Endodermal cell (in vitro differentiated cells): ENCODE measurements at regions not wholly inside any gene's neighbourhood (a gene's known extent, or its start where the extent isn't known, plus 50 kb on each side); places are given as distances from the start of the nearest gene placed in this dataset.

Source experiments
- DNase-seq: peaks from one replicate; pipeline ENCODE4 v3.0.0-alpha.2; 2017
- H3K27ac ChIP-seq: 2 replicates; pipeline ENCODE4 v1.5.1; 2013; ENCODE audit warnings: mild to moderate bottlenecking, low read depth, low read length, moderate library complexity
- H3K27me3 ChIP-seq: 2 replicates; pipeline ENCODE4 v1.6.1; 2013; ENCODE audit warnings: mild to moderate bottlenecking, low read length, moderate library complexity; ENCODE audit not compliant: insufficient read depth, control insufficient read depth, poor library complexity, severe bottlenecking
- H3K36me3 ChIP-seq: 2 replicates; pipeline ENCODE4 v1.7.0; 2013; ENCODE audit warnings: mild to moderate bottlenecking, low read length, moderate library complexity; ENCODE audit not compliant: control insufficient read depth, insufficient read depth
- H3K4me1 ChIP-seq: one replicate; pipeline ENCODE4 v1.7.0; 2013; ENCODE audit warnings: low read length; ENCODE audit not compliant: control insufficient read depth, insufficient read depth
- H3K4me3 ChIP-seq: 2 replicates; pipeline ENCODE4 v1.5.1; 2013; ENCODE audit warnings: mild to moderate bottlenecking, low read length, moderate library complexity
- H3K9ac ChIP-seq: 2 replicates; pipeline ENCODE4 v1.6.1; 2013; ENCODE audit warnings: mild to moderate bottlenecking, low read length, moderate library complexity; ENCODE audit not compliant: poor library complexity, severe bottlenecking; ENCODE audit errors: extremely low read depth
- H3K9me3 ChIP-seq: 2 replicates; pipeline ENCODE4 v1.6.1; 2013; ENCODE audit warnings: mild to moderate bottlenecking, low read length, moderate library complexity; ENCODE audit not compliant: control insufficient read depth
- H3K27ac Mint-ChIP-seq: 2 replicates; pipeline ENCODE4 v1.8.0; 2020; ENCODE audit warnings: mixed read lengths
- H3K27me3 Mint-ChIP-seq: 2 replicates; pipeline ENCODE4 v1.8.0; 2021; ENCODE audit warnings: mild to moderate bottlenecking, mixed read lengths; ENCODE audit not compliant: insufficient read depth
- H3K36me3 Mint-ChIP-seq: 2 replicates; pipeline ENCODE4 v1.8.0; 2020; ENCODE audit warnings: low read depth, mixed read lengths
- H3K4me1 Mint-ChIP-seq: 2 replicates; pipeline ENCODE4 v1.8.0; 2020; ENCODE audit warnings: mixed read lengths
- H3K4me3 Mint-ChIP-seq: 2 replicates; pipeline ENCODE4 v1.8.0; 2020; ENCODE audit warnings: mild to moderate bottlenecking, moderate library complexity, mixed read lengths
- H3K9me3 Mint-ChIP-seq: 2 replicates; pipeline ENCODE4 v1.8.0; 2020; ENCODE audit warnings: mild to moderate bottlenecking, mixed read lengths
- WGBS, 2 experiments: methylation state at CpG; one replicate each; pipeline versions ENCODE4 v1.1.5 to v1.1.7; 2013; ENCODE audit warnings: missing lambda C conversion rate in 2 of 2, mixed read lengths in 1 of 2; ENCODE audit not compliant: insufficient coverage in 1 of 2, insufficient read length in 1 of 2; 5-methylcytosine and 5-hydroxymethylcytosine counted together
- TF ChIP-seq, protein P1 (sequence below): fragments of 200-600 bp; sonication (generic); conservative IDR thresholded peaks from 2 replicates; pipeline ENCODE4 v1.5.0; 2021; ENCODE audit warnings: antibody characterized with exemption, mild to moderate bottlenecking

DNA sequence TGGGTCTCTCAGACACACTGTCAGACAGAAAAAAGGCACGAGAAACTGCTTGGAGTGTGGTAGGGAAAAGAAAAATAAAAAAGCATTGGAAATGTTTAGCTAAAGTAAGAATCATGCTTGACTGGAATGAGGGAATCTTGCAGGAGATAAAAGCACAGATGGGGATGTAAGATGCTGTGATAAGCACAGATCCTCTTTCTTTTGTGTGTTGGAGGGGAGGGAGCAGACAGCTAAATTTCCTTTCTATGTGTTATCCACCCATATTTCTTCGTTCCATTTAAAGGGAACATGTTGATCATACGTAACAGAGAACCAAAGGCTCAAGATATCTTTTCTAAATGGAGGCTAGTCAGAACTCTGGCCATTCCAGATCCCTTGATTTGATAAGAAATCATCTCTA lies 614.0 kb upstream of the LCORL start:
- Histone ChIP-seq H3K4me3 (no peak overlapping the region), H3K4me1 (no peaks in the 10 kb centered on the region), H3K27ac (no peak overlapping the region), H3K36me3 (no peaks in the 10 kb centered on the region), H3K9ac (no peak overlapping the region), H3K9me3 (peaks cover 7% of the 10 kb centered on the region), H3K27me3 (no peaks in the 10 kb centered on the region)
- TF ChIP-seq, protein P1, sequence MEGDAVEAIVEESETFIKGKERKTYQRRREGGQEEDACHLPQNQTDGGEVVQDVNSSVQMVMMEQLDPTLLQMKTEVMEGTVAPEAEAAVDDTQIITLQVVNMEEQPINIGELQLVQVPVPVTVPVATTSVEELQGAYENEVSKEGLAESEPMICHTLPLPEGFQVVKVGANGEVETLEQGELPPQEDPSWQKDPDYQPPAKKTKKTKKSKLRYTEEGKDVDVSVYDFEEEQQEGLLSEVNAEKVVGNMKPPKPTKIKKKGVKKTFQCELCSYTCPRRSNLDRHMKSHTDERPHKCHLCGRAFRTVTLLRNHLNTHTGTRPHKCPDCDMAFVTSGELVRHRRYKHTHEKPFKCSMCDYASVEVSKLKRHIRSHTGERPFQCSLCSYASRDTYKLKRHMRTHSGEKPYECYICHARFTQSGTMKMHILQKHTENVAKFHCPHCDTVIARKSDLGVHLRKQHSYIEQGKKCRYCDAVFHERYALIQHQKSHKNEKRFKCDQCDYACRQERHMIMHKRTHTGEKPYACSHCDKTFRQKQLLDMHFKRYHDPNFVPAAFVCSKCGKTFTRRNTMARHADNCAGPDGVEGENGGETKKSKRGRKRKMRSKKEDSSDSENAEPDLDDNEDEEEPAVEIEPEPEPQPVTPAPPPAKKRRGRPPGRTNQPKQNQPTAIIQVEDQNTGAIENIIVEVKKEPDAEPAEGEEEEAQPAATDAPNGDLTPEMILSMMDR, result no peak
- peaks cover 13% of the 10 kb centered on the region for H3K9me3 Mint-ChIP-seq
- no peaks in the 10 kb centered on the region for H3K36me3 Mint-ChIP-seq
- peaks cover 6% of the 10 kb centered on the region for H3K4me1 Mint-ChIP-seq
- WGBS, 2 experiments, result 94 to 95% methylated on average over 3 of the region's 3 CpGs
- H3K27me3 Mint-ChIP-seq, result no peaks in the 10 kb centered on the region
- DNase-seq, result no peak
- no peak overlapping the region for H3K4me3 Mint-ChIP-seq
- peak overlapping the region; percentile 60 for H3K27ac Mint-ChIP-seq

- no peak overlapping the region for H3K27ac ChIP-seq
- Mint-ChIP-seq H3K4me1 (peaks cover 6% of the 10 kb centered on the region), H3K27me3 (no peaks in the 10 kb centered on the region), H3K36me3 (no peaks in the 10 kb centered on the region), H3K9me3 (peaks cover 19% of the 10 kb centered on the region), H3K4me3 (no peak overlapping the region), H3K27ac (no peak overlapping the region)
- TF ChIP-seq, protein P1, result no peak
- no peak overlapping the region for H3K9ac ChIP-seq
- no peaks in the 10 kb centered on the region for H3K27me3 ChIP-seq
- H3K9me3 ChIP-seq, result peaks cover 7% of the 10 kb centered on the region
- no peaks in the 10 kb centered on the region for H3K36me3 ChIP-seq
- H3K4me3 ChIP-seq, result no peak overlapping the region
- DNase-seq, result no peak
- H3K4me1 ChIP-seq, result no peaks in the 10 kb centered on the region
Observed at GRCh38 chr4:18631586-18631985, 610.0 kb upstream of the LCORL start.

DNA sequence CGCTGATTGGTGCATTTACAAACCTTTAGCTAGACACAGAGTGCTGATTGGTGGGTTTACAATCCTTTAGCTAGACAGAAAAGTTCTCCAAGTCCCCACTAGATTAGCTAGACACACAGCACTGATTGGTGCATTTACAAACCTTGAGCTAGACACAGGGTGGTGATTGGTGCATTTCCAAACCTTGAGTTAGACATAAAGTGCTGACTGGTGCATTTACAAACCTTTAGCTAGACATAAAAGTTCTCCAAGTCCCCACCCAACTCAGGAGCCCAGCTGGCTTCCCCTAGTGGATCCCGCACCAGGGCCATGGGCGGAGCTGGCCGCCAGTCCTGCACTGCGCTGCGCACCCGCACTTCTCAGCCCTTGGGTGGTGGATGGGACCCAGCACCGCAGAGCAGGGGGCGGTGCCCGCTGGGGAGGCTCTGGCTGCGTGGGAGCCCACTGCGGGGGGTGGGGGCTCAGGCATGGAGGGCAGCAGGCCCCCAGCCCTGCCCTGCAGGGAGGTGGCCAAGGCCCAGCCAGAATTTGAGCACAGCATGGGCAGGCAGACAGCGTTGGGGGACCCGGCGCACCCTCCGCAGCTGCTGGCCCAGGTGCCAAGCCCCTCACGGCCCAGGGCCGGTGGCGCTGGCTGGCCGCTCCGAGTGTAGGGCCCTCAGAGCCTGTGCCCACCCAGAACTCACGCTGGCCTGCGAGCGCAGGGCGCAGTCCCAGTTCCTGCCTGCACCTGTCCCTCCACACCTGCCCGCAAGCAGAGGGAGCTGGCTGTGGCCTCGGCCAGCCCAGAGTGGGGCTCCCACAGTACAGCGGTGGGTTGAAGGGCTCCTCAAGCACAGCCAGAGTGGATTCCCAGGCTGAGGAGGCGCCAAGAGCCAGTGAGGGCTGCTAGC lies 608.9 kb upstream of the LCORL start:
- DNase-seq, result no peak
- Histone ChIP-seq H3K27me3 (no peaks in the 10 kb centered on the region), H3K4me1 (no peaks in the 10 kb centered on the region), H3K27ac (no peak overlapping the region), H3K9me3 (peaks cover 7% of the 10 kb centered on the region), H3K36me3 (no peaks in the 10 kb centered on the region), H3K4me3 (no peak overlapping the region), H3K9ac (no peak overlapping the region)
- Mint-ChIP-seq H3K36me3 (no peaks in the 10 kb centered on the region), H3K9me3 (peaks cover 19% of the 10 kb centered on the region), H3K27ac (no peak overlapping the region), H3K27me3 (no peaks in the 10 kb centered on the region), H3K4me3 (no peak overlapping the region), H3K4me1 (peaks cover 4% of the 10 kb centered on the region)
- TF ChIP-seq, protein P1, result no peak
- WGBS, 2 experiments, result 84 to 90% methylated on average over 19 to 29 of the region's 29 CpGs
